Fibroblast of the aortic adventitia (primary cell): ENCODE measurements at regions not wholly inside any gene's neighbourhood (a gene's known extent, or its start where the extent isn't known, plus 50 kb on each side); places are given as distances from the start of the nearest gene placed in this dataset.

Experiments
- DNase-seq: peaks from one replicate; pipeline ENCODE4 v3.0.0-alpha.2; 2010; ENCODE audit warnings: low read depth
- H3K4me3 ChIP-seq: 2 replicates; pipeline ENCODE4 v1.5.1; 2011; ENCODE audit warnings: low read depth, mild to moderate bottlenecking, control low read depth, low read length, moderate library complexity
- TF ChIP-seq, protein P1 (sequence below): IDR thresholded peaks from 2 replicates; pipeline ENCODE4 v1.5.1; 2011; ENCODE audit warnings: mild to moderate bottlenecking, low read length, control low read depth, inconsistent platforms; ENCODE audit not compliant: insufficient read depth

DNA sequence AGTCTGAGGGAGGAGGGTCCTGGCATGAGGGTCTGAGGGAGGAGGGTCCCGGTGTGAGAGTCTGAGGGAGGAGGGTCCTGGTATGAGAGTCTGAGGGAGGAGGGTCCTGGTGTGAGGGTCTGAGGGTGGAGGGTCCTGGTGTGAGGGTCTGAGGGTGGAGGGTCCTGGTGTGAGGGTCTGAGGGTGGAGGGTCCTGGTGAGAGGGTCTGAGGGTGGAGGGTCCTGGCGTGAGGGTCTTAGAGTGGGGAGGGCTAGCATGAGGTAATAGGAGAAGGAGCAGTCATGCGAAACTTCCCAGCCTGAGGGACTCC, 194.8 kb downstream of the TEX29 start:
- TF ChIP-seq, protein P1, sequence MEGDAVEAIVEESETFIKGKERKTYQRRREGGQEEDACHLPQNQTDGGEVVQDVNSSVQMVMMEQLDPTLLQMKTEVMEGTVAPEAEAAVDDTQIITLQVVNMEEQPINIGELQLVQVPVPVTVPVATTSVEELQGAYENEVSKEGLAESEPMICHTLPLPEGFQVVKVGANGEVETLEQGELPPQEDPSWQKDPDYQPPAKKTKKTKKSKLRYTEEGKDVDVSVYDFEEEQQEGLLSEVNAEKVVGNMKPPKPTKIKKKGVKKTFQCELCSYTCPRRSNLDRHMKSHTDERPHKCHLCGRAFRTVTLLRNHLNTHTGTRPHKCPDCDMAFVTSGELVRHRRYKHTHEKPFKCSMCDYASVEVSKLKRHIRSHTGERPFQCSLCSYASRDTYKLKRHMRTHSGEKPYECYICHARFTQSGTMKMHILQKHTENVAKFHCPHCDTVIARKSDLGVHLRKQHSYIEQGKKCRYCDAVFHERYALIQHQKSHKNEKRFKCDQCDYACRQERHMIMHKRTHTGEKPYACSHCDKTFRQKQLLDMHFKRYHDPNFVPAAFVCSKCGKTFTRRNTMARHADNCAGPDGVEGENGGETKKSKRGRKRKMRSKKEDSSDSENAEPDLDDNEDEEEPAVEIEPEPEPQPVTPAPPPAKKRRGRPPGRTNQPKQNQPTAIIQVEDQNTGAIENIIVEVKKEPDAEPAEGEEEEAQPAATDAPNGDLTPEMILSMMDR: no peak
- no peak for DNase-seq
- H3K4me3 ChIP-seq: no peak overlapping the region

DNA sequence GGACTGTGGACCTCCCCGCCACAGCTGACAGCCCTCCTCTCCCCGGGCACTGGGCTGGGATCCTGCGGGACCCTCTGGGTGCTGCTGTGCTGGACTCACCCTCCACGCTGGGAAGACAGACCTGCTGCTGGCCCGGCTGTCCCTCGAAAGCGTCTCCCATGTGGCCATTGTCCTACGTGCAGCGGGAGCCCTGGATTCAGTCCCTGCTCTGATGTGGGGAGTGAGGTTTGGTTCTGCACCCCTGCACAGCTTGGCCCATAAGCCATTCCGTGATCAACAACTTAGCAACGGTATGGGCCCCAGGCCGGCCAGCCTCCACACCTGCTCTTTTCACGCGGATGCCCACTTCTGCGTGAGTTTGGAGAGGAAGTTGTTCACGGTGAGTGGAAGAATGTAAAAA, 195.2 kb downstream of the TEX29 start:
- DNase-seq: no peak
- TF ChIP-seq, protein P1: no peak
- H3K4me3 ChIP-seq: no peak overlapping the region

DNA sequence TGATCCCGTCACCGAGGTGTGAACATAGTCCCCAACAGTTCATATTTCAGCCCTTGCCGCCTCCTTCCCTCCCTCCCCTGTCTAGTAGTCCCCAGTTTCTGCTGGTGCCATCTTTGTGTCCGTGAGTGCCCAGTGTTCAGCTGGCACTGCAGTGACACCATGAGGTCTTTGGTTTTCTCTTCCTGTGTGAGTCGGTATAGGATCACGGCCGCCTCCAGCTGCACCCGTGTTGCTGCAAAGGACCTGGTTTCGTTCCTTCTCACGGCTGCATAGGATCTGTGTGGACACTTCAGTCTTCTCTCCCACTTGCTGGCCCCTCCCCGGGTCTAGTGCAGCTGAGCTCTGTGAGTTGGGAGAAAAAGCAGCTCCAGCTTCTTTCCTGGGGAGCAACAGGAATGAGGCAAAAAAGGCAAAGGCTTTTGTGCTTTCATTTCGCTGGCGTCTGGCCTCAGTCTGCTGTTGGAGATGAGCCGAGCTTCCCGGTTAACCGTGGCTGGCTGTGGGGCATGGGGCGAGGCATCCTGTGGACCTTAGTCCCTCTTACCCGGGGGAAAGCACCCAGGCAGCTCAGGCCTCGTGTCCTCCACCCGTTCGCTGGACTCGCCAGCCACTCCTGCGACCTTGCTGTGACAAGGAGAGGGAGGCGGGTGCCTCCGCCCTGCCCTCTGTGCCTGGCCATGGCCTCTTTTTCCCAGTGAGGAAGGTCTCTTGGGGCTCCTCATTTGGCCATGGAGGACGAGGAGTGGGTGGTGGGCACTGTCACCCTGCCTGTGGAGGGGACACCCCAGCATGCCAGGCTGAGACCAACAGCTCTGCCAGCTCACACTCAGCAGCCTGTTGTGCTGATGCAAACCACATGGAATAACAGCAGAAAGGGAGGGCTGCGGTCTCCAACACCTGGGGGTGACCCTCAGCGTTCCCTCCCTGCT, 196.5 kb downstream of the TEX29 start:
- H3K4me3 ChIP-seq: no peak overlapping the region
- TF ChIP-seq, protein P1: no peak
- no peak for DNase-seq

DNA sequence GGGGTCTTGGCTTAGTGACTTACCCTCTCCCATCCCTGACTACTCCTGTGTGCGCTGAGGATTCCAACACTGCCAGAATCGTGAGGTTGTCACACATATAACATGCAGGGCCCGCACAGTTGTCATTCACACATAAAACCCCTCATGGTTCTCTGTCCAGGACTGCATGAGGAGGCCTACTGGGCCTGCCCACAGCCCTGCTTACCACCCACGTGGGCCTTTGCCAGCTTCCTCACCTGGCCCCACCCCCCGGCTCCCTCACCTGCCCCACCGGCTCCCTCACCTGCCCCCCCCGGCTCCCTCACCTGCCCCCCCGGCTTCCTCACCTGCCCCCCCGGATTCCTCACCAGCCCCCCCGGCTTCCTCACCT, 197.2 kb downstream of the TEX29 start:
- no peak overlapping the region for H3K4me3 ChIP-seq
- DNase-seq: no peak
- TF ChIP-seq, protein P1: no peak

DNA sequence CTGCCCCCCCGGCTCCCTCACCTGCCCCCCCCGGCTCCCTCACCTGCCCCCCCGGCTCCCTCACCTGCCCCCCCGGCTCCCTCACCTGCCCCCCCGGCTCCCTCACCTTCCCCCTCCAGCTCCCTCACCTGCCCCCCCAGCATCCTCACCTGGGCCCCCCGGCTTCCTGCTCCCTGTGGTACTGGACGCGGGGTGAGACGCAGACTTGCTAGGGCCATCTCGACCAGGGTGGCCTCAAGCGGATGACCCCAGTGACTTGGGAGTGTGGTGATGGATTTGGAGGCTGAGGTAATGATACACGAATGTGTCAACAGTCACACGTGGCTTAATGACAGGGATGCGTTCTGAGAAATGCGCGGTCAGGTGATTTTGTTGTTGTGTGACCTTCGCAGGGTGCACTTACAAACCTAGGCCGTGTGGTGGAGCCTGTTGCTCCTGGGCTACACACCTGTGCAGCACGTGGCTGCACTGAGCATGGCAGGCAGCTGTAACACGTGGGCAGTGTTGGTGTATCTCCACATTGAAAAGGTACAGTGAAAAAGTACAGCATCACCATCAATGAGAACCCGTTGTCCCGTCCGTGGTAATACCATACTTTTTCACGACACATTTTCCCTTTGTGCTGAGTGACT, 197.8 kb downstream of the TEX29 start:
- DNase-seq: no peak
- no peak overlapping the region for H3K4me3 ChIP-seq
- TF ChIP-seq, protein P1: no peak

DNA sequence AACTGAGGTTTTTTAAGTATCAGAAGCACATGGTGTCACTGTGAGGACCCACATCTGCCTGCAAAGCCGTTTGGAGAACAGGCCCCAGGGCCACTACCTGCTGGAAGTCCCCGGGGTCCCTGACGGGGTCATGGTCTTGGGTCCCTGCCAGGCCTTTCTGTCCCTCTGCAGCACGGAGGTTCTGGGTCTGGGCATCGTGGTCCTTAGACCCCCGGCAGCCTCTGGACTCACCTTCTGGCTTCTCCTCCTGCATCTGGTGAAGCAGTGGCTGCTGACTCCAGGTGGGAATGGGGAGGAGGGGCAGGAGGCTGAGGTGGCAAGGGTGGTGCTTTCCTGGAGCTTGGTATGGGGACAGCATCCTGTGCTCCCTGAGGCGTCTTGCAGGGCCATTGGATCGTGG, 198.6 kb downstream of the TEX29 start:
- no peak for DNase-seq
- no peak overlapping the region for H3K4me3 ChIP-seq
- TF ChIP-seq, protein P1: no peak
